PC-3 (cell line): ENCODE measurements at regions not wholly inside any gene's neighbourhood (a gene's known extent, or its start where the extent isn't known, plus 50 kb on each side); places are given as distances from the start of the nearest gene placed in this dataset.

ENCODE experiments used
- ATAC-seq: fragments of 200-7000 bp; cut with Tn5 transposase; 2 replicates; pipeline ENCODE4 v1.9.1; 2020; ENCODE audit warnings: mild to moderate bottlenecking, moderate library complexity
- BruUV-seq: library from RNA; stranded (reverse); fragments of 400-500 nt; replicated peaks from 2 replicates; lab custom pipeline; 2021; lab: Mats Ljungman, UMichigan
- CTCF ChIA-PET: fragments of 300-600 bp; sonication (Branson Sonifier 250); formaldehyde crosslinking; loops from one replicate; lab custom pipeline; 2022; ENCODE audit warnings: antibody characterized with exemption; lab: Charles Lee
- POLR2A ChIA-PET: fragments of 300-600 bp; sonication (Branson Sonifier 250); formaldehyde crosslinking; loops from one replicate; lab custom pipeline; 2022; ENCODE audit warnings: antibody characterized with exemption; ENCODE audit not compliant: unreplicated experiment; lab: Charles Lee
- DNase-seq: peaks from one replicate; pipeline ENCODE4 v3.0.0-alpha.2; 2015
- H2AFZ ChIP-seq: fragments of 300-600 bp; sonication (generic); 2 replicates; pipeline ENCODE4 v1.6.0; 2016; ENCODE audit warnings: antibody characterized with exemption, low read length
- H3F3A ChIP-seq: fragments of 300-600 bp; sonication (generic); one replicate; pipeline ENCODE4 v1.6.0; 2017; ENCODE audit warnings: antibody characterized with exemption, low read length, control low read depth, mild to moderate bottlenecking; ENCODE audit not compliant: unreplicated experiment
- H3K27ac ChIP-seq: fragments of 300-600 bp; sonication (generic); 2 replicates; pipeline ENCODE4 v1.5.1; 2016; ENCODE audit warnings: mild to moderate bottlenecking, low read length
- H3K27me3 ChIP-seq: fragments of 300-600 bp; sonication (generic); 2 replicates; pipeline ENCODE4 v1.6.1; 2016; ENCODE audit warnings: low read length, mixed read lengths
- H3K36me3 ChIP-seq: fragments of 300-600 bp; sonication (generic); 2 replicates; pipeline ENCODE4 v1.6.1; 2016; ENCODE audit warnings: low read depth, mixed run types, low read length, mixed read lengths
- H3K4me1 ChIP-seq: fragments of 300-600 bp; sonication (generic); 2 replicates; pipeline ENCODE4 v1.5.1; 2016; ENCODE audit warnings: low read length; ENCODE audit not compliant: insufficient read depth
- H3K4me2 ChIP-seq: fragments of 300-600 bp; sonication (generic); 2 replicates; pipeline ENCODE4 v1.6.0; 2016; ENCODE audit warnings: low read length
- H3K4me3 ChIP-seq: fragments of 300-600 bp; sonication (generic); 2 replicates; pipeline ENCODE4 v1.5.1; 2016; ENCODE audit warnings: mild to moderate bottlenecking, low read length, mixed read lengths
- H3K79me2 ChIP-seq: fragments of 300-600 bp; sonication (generic); 2 replicates; pipeline ENCODE4 v1.6.1; 2017; ENCODE audit warnings: low read length, mixed read lengths
- H3K9ac ChIP-seq: fragments of 300-600 bp; sonication (generic); 2 replicates; pipeline ENCODE4 v1.6.0; 2016; ENCODE audit warnings: mild to moderate bottlenecking, low read length
- H3K9me2 ChIP-seq: fragments of 300-600 bp; sonication (generic); replicated peaks from 2 replicates; pipeline ENCODE4 v1.6.1; 2016; ENCODE audit warnings: mixed run types, low read length, mixed read lengths
- H3K9me3 ChIP-seq: fragments of 300-600 bp; sonication (generic); 2 replicates; pipeline ENCODE4 v1.6.1; 2016; ENCODE audit warnings: low read length, mixed read lengths
- H4K20me1 ChIP-seq: fragments of 300-600 bp; sonication (generic); 2 replicates; pipeline ENCODE4 v1.6.1; 2016; ENCODE audit warnings: low read length, mixed read lengths
- EZH2 ChIP-seq: fragments of 300-600 bp; sonication (generic); IDR thresholded peaks from one replicate; pipeline ENCODE4 v1.6.1; 2017; ENCODE audit warnings: antibody characterized with exemption, mild to moderate bottlenecking, low read length; ENCODE audit not compliant: unreplicated experiment
- EZH2phosphoT487 ChIP-seq: fragments of 300-600 bp; sonication (generic); IDR thresholded peaks from 2 replicates; pipeline ENCODE4 v1.6.1; 2018; ENCODE audit warnings: mild to moderate bottlenecking, antibody characterized with exemption, low read length, borderline replicate concordance
- intact Hi-C: fragments of 100-400 bp; cut with micrococcal nuclease; formaldehyde crosslinking; loops from 2 replicates; pipeline ENCODE4 v1.9.0; 2023
- TF ChIP-seq, protein P1 (sequence below): fragments of 300-600 bp; sonication (generic); conservative IDR thresholded peaks from 2 replicates; pipeline ENCODE4 v1.5.1; 2017; ENCODE audit warnings: antibody characterized with exemption, low read depth, mild to moderate bottlenecking, low read length

GRCh38 chr14:51511265-51511664 is 140.4 kb upstream of the FRMD6 start:
- Histone ChIP-seq H3K27ac (no peak overlapping the region), H3K36me3 (no peaks in the 10 kb centered on the region), H3K4me3 (no peak overlapping the region), H3K27me3 (no peaks in the 10 kb centered on the region), H3K9me3 (no peaks in the 10 kb centered on the region), H3F3A (no peaks in the 10 kb centered on the region), H4K20me1 (no peaks in the 10 kb centered on the region), H3K4me2 (no peak overlapping the region), H3K9me2 (no peaks in the 10 kb centered on the region), H3K4me1 (no peaks in the 10 kb centered on the region), H2AFZ (no peak overlapping the region), H3K79me2 (no peaks in the 10 kb centered on the region), H3K9ac (no peak overlapping the region)
- ChIA-PET CTCF (no interaction called here), POLR2A (no interaction called here)
- intact Hi-C loops = no loop called here
- no TSS peak for BruUV-seq
- TF ChIP-seq EZH2phosphoT487 (no peak), EZH2 (no peak)
- TF ChIP-seq, protein P1, sequence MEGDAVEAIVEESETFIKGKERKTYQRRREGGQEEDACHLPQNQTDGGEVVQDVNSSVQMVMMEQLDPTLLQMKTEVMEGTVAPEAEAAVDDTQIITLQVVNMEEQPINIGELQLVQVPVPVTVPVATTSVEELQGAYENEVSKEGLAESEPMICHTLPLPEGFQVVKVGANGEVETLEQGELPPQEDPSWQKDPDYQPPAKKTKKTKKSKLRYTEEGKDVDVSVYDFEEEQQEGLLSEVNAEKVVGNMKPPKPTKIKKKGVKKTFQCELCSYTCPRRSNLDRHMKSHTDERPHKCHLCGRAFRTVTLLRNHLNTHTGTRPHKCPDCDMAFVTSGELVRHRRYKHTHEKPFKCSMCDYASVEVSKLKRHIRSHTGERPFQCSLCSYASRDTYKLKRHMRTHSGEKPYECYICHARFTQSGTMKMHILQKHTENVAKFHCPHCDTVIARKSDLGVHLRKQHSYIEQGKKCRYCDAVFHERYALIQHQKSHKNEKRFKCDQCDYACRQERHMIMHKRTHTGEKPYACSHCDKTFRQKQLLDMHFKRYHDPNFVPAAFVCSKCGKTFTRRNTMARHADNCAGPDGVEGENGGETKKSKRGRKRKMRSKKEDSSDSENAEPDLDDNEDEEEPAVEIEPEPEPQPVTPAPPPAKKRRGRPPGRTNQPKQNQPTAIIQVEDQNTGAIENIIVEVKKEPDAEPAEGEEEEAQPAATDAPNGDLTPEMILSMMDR = no peak
- ATAC-seq (no peak), DNase-seq (no peak)

DNA sequence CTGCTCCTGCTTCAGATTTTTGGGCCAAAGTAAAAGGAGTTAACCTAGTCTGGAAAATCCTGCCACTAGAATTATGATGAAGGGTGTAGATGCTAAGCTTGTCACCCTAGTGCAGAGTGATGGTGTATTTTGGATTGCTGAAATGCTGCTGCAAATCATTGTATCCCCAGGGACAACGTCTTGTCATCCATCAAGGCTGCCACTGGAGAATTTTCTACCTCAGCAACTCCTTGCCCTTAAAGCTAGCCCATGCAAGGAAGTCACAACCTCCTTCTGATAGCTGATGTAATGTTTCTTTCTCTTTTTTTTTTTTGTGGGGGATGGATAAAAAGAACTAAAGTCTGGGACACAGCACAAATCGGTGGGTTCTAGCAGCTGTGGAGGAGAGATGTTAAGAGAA is 139.4 kb upstream of the FRMD6 start:
- H3F3A ChIP-seq = no peaks in the 10 kb centered on the region
- no peak overlapping the region for H3K9ac ChIP-seq
- ChIA-PET POLR2A (interaction anchor here (0.6 kb wide), 1 partner anchor 133 kb away, joined by 3 read pairs; no protein-coding TSS in a partner anchor), CTCF (no interaction called here)
- ATAC-seq = no peak
- no peak overlapping the region for H2AFZ ChIP-seq
- intact Hi-C loops = no loop called here
- TF ChIP-seq, protein P1 = no peak
- TF ChIP-seq EZH2 = no peak
- TF ChIP-seq EZH2phosphoT487 = no peak
- no peaks in the 10 kb centered on the region for H3K36me3 ChIP-seq
- H4K20me1 ChIP-seq = no peaks in the 10 kb centered on the region
- H3K27ac ChIP-seq = no peak overlapping the region
- no peak for DNase-seq
- H3K9me2 ChIP-seq = no peaks in the 10 kb centered on the region
- H3K4me1 ChIP-seq = no peaks in the 10 kb centered on the region
- no TSS peak for BruUV-seq
- H3K79me2 ChIP-seq = no peaks in the 10 kb centered on the region
- no peak overlapping the region for H3K4me2 ChIP-seq
- H3K4me3 ChIP-seq = no peak overlapping the region
- no peaks in the 10 kb centered on the region for H3K27me3 ChIP-seq
- no peaks in the 10 kb centered on the region for H3K9me3 ChIP-seq

- Histone ChIP-seq H3K36me3 (no peaks in the 10 kb centered on the region), H3K4me3 (no peak overlapping the region), H3K4me1 (no peaks in the 10 kb centered on the region), H2AFZ (no peak overlapping the region), H3F3A (no peaks in the 10 kb centered on the region), H3K27ac (no peak overlapping the region), H3K4me2 (no peak overlapping the region), H3K9ac (no peak overlapping the region), H3K9me2 (no peaks in the 10 kb centered on the region), H3K27me3 (no peaks in the 10 kb centered on the region), H3K79me2 (no peaks in the 10 kb centered on the region), H3K9me3 (no peaks in the 10 kb centered on the region), H4K20me1 (no peaks in the 10 kb centered on the region)
- BruUV-seq = no TSS peak
- TF ChIP-seq, protein P1 = no peak
- no peak for TF ChIP-seq EZH2phosphoT487
- TF ChIP-seq EZH2 = no peak
- no peak for ATAC-seq
- ChIA-PET POLR2A (no interaction called here), CTCF (no interaction called here)
- intact Hi-C loops = no loop called here
- no peak for DNase-seq
These were observed 138.4 kb upstream of the FRMD6 start for GRCh38 chr14:51513281-51513680.
